Liver (tissue), 7 donors: ENCODE measurements at regions not wholly inside any gene's neighbourhood (a gene's known extent, or its start where the extent isn't known, plus 50 kb on each side); places are given as distances from the start of the nearest gene placed in this dataset.

Experiments used
- DNase-seq: peaks from one replicate; pipeline ENCODE4 v3.0.0-alpha.2; 2017; ENCODE audit warnings: low spot score
- H3K27ac ChIP-seq, 2 donors: one replicate each; pipeline ENCODE4 v1.7.0; 2013; ENCODE audit warnings: inconsistent platforms in 2 of 2, low read length in 2 of 2, control low read depth in 1 of 2, low read depth in 1 of 2, mild to moderate bottlenecking in 1 of 2
- H3K27me3 ChIP-seq, 4 donors: one replicate each; pipeline versions ENCODE4 v1.6.1 to v1.7.0; 2013; ENCODE audit warnings: low read length in 3 of 4, inconsistent platforms in 1 of 4, mild to moderate bottlenecking in 1 of 4, moderate library complexity in 1 of 4; ENCODE audit not compliant: control insufficient read depth in 4 of 4, insufficient read depth in 4 of 4
- H3K36me3 ChIP-seq, 4 donors: one replicate each; pipeline versions ENCODE4 v1.6.1 to v1.7.0; 2013; ENCODE audit warnings: low read length in 3 of 4, mild to moderate bottlenecking in 3 of 4, low read depth in 1 of 4, moderate library complexity in 1 of 4; ENCODE audit not compliant: control insufficient read depth in 4 of 4, insufficient read depth in 3 of 4
- H3K4me1 ChIP-seq, 4 donors: one replicate each; pipeline versions ENCODE4 v1.6.1 to v1.7.0; 2013; ENCODE audit warnings: low read length in 3 of 4, mild to moderate bottlenecking in 3 of 4, moderate library complexity in 1 of 4; ENCODE audit not compliant: control insufficient read depth in 4 of 4, insufficient read depth in 4 of 4
- H3K4me3 ChIP-seq, 3 donors: one replicate each; pipeline versions ENCODE4 v1.6.1 to v1.7.0; 2013; ENCODE audit warnings: low read length in 3 of 3, control low read depth in 1 of 3, low read depth in 1 of 3, mild to moderate bottlenecking in 1 of 3
- H3K9ac ChIP-seq, 2 donors: one replicate each; pipeline ENCODE4 v1.7.0; 2013; ENCODE audit warnings: low read length in 2 of 2, mild to moderate bottlenecking in 2 of 2, moderate library complexity in 2 of 2, control low read depth in 1 of 2, low read depth in 1 of 2
- H3K9me3 ChIP-seq, 4 donors: one replicate each; pipeline versions ENCODE4 v1.6.1 to v1.7.0; 2013; ENCODE audit warnings: low read length in 3 of 4; ENCODE audit not compliant: control insufficient read depth in 4 of 4
- ATF3 ChIP-seq: IDR thresholded peaks from 2 replicates; pipeline ENCODE4 v1.6.1; 2016; ENCODE audit warnings: antibody characterized with exemption
- CTCF ChIP-seq: fragments of 150-350 bp; IDR thresholded peaks from 2 replicates; pipeline ENCODE4 v1.5.1; 2017; ENCODE audit warnings: improper control_type of control experiment, low read depth, low read length; ENCODE audit not compliant: missing input control
- EGR1 ChIP-seq, 2 donors: IDR thresholded peaks; 2 replicates each; pipeline ENCODE4 v1.6.1; 2016 to 2018; ENCODE audit warnings: antibody characterized with exemption in 2 of 2, low read depth in 2 of 2
- FOXA1 ChIP-seq: IDR thresholded peaks from 2 replicates; pipeline ENCODE4 v1.6.1; 2016; ENCODE audit warnings: antibody characterized with exemption
- FOXA2 ChIP-seq: IDR thresholded peaks from 2 replicates; pipeline ENCODE4 v1.6.1; 2016; ENCODE audit warnings: antibody characterized with exemption
- GABPA ChIP-seq, 2 donors: IDR thresholded peaks in 1 of 2; conservative IDR thresholded peaks in 1 of 2; 2 replicates each; pipeline ENCODE4 v1.6.1; 2016; ENCODE audit warnings: antibody characterized with exemption in 2 of 2, mild to moderate bottlenecking in 1 of 2, moderate library complexity in 1 of 2
- HNF4A ChIP-seq, 2 donors: conservative IDR thresholded peaks; 2 replicates each; pipeline ENCODE4 v1.6.1; 2016; ENCODE audit warnings: antibody characterized with exemption in 2 of 2, mild to moderate bottlenecking in 2 of 2
- HNF4G ChIP-seq: IDR thresholded peaks from 2 replicates; pipeline ENCODE4 v1.6.1; 2016; ENCODE audit warnings: antibody characterized with exemption
- JUND ChIP-seq, 2 donors: IDR thresholded peaks; 2 replicates each; pipeline ENCODE4 v1.6.1; 2016; ENCODE audit warnings: antibody characterized with exemption in 2 of 2
- MAX ChIP-seq: IDR thresholded peaks from 2 replicates; pipeline ENCODE4 v1.6.1; 2016; ENCODE audit warnings: antibody characterized with exemption
- NR2F2 ChIP-seq: IDR thresholded peaks from 2 replicates; pipeline ENCODE4 v1.6.1; 2016; ENCODE audit warnings: antibody characterized with exemption
- RAD21 ChIP-seq, 2 donors: IDR thresholded peaks; 2 replicates each; pipeline ENCODE4 v1.6.1; 2016; ENCODE audit warnings: antibody characterized with exemption in 2 of 2, mild to moderate bottlenecking in 2 of 2
- REST ChIP-seq: IDR thresholded peaks from 2 replicates; pipeline ENCODE4 v1.6.1; 2016; ENCODE audit warnings: antibody characterized with exemption, mild to moderate bottlenecking
- RXRA ChIP-seq, 2 donors: IDR thresholded peaks; 2 replicates each; pipeline ENCODE4 v1.6.1; 2017 to 2018; ENCODE audit warnings: antibody characterized with exemption in 2 of 2, mild to moderate bottlenecking in 1 of 2
- SP1 ChIP-seq: IDR thresholded peaks from 2 replicates; pipeline ENCODE4 v1.6.1; 2018; ENCODE audit warnings: antibody characterized with exemption, mild to moderate bottlenecking
- TAF1 ChIP-seq: conservative IDR thresholded peaks from 2 replicates; pipeline ENCODE4 v1.6.1; 2016; ENCODE audit warnings: antibody characterized with exemption, mild to moderate bottlenecking
- YY1 ChIP-seq: IDR thresholded peaks from 2 replicates; pipeline ENCODE4 v1.6.1; 2016; ENCODE audit warnings: antibody characterized with exemption, mild to moderate bottlenecking
- ZBTB33 ChIP-seq: IDR thresholded peaks from 2 replicates; pipeline ENCODE4 v1.6.1; 2016; ENCODE audit warnings: antibody characterized with exemption
- donor health status: healthy.
- donor health status: healthy.
- donor health status: healthy.
- donor health status: healthy.

- TF ChIP-seq FOXA1 (no peak), SP1 (no peak), ATF3 (no peak), JUND (IDR thresholded peaks at IDR 0.05) (no peak), EGR1 (IDR thresholded peaks at IDR 0.05; ENCODE audit: low read depth in 2 of 2) (no peak), GABPA (IDR thresholded peaks at IDR 0.05 in 1 of 2, conservative IDR thresholded peaks at IDR 0.05 in 1 of 2) (no peak), RAD21 (IDR thresholded peaks at IDR 0.05) (no peak), REST (no peak), TAF1 (no peak), CTCF (no peak), YY1 (no peak), HNF4A (conservative IDR thresholded peaks at IDR 0.05) (no peak), NR2F2 (no peak), MAX (no peak), RXRA (IDR thresholded peaks at IDR 0.05) (no peak), HNF4G (no peak), ZBTB33 (no peak), FOXA2 (no peak)
- H3K36me3 ChIP-seq: no peaks in the 10 kb centered on the region
- H3K4me3 ChIP-seq: no peak overlapping the region
- no peak overlapping the region for H3K9ac ChIP-seq
- H3K9me3 ChIP-seq: no peaks in the 10 kb centered on the region
- DNase-seq: no peak
- no peaks in the 10 kb centered on the region for H3K27me3 ChIP-seq
- no peaks in the 10 kb centered on the region for H3K4me1 ChIP-seq
- H3K27ac ChIP-seq: no peak overlapping the region
Observed at GRCh38 chr15:54843006-54843405, 353.7 kb downstream of the RSL24D1 start.
